Endothelial cell of umbilical vein (primary cell): ENCODE measurements at regions not wholly inside any gene's neighbourhood (a gene's known extent, or its start where the extent isn't known, plus 50 kb on each side); places are given as distances from the start of the nearest gene placed in this dataset.

Source experiments
- BruUV-seq: library from RNA; stranded (reverse); fragments of 400-500 nt; replicated peaks from 2 replicates; lab custom pipeline; 2021; lab: Mats Ljungman, UMichigan
- CTCF ChIA-PET: fragments of 300-600, 350-600 bp; sonication (Branson Sonifier 250); formaldehyde crosslinking; loops from one replicate; lab custom pipeline; 2021; ENCODE audit warnings: antibody characterized with exemption, inconsistent platforms; lab: Charles Lee
- POLR2A ChIA-PET: fragments of 300-600, 350-600 bp; sonication (Branson Sonifier 250); formaldehyde crosslinking; loops from one replicate; lab custom pipeline; 2021; ENCODE audit warnings: antibody characterized with exemption, inconsistent platforms; lab: Charles Lee
- DNase-seq: peaks from one replicate; pipeline ENCODE4 v3.0.0-alpha.2; 2011; ENCODE audit warnings: low read depth, low spot score
- FAIRE-seq: peaks from 2 replicates; lab custom pipeline; 2011; peaks lifted over from hg19 to GRCh38; lab: Jason Lieb, UNC
- H2AFZ ChIP-seq: 2 replicates; pipeline ENCODE4 v1.6.0; 2012; ENCODE audit warnings: low read depth, low read length, control low read depth, inconsistent platforms
- H3K27ac ChIP-seq: 2 replicates; pipeline ENCODE4 v1.5.1; 2011; ENCODE audit warnings: low read depth, mild to moderate bottlenecking, control low read depth, low read length, moderate library complexity; ENCODE audit not compliant: insufficient read depth
- H3K27me3 ChIP-seq, 2 experiments: 2 replicates each; pipeline versions ENCODE4 v1.6.0 to v1.6.1; 2011; ENCODE audit warnings: low read length in 2 of 2, mixed read lengths in 1 of 2; ENCODE audit not compliant: control insufficient read depth in 2 of 2, insufficient read depth in 2 of 2
- H3K36me3 ChIP-seq, 2 experiments: 2 replicates in 1 of 2; 3 replicates in 1 of 2; pipeline ENCODE4 v1.5.1; 2011; ENCODE audit warnings: low read length in 2 of 2, mild to moderate bottlenecking in 1 of 2, moderate library complexity in 1 of 2; ENCODE audit not compliant: control insufficient read depth in 2 of 2, insufficient read depth in 2 of 2; ENCODE audit errors: extremely low read depth in 1 of 2
- H3K4me1 ChIP-seq: 3 replicates; pipeline ENCODE4 v1.5.1; 2011; ENCODE audit warnings: mild to moderate bottlenecking, low read length; ENCODE audit not compliant: control insufficient read depth, insufficient read depth; ENCODE audit errors: extremely low read depth
- H3K4me2 ChIP-seq: 2 replicates; pipeline ENCODE4 v1.6.1; 2011; ENCODE audit warnings: low read length, control low read depth, mixed read lengths; ENCODE audit not compliant: insufficient read depth
- H3K4me3 ChIP-seq, 3 experiments: fragments of 200-600 bp in 1 of 3; sonication (generic), shearing (Covaris generic) in 1 of 3; replicated peaks in 1 of 3; 2 replicates each; pipeline ENCODE4 v1.5.1; 2011 to 2016; ENCODE audit warnings: control low read depth in 3 of 3, low read length in 3 of 3, mild to moderate bottlenecking in 2 of 3, inconsistent platforms in 1 of 3, low read depth in 1 of 3, moderate library complexity in 1 of 3; ENCODE audit not compliant: insufficient read depth in 1 of 3
- H3K79me2 ChIP-seq: 2 replicates; pipeline ENCODE4 v1.6.0; 2012; ENCODE audit warnings: low read length, inconsistent platforms; ENCODE audit not compliant: control insufficient read depth, insufficient read depth
- H3K9ac ChIP-seq: replicated peaks from 2 replicates; pipeline ENCODE3; 2011; ENCODE audit warnings: low read length, control low read depth; ENCODE audit not compliant: insufficient read depth; ENCODE audit errors: extremely low read depth
- H3K9me1 ChIP-seq: replicated peaks from 3 replicates; pipeline ENCODE4 v1.6.0; 2011; ENCODE audit warnings: mild to moderate bottlenecking, low read length; ENCODE audit not compliant: control insufficient read depth, insufficient read depth; ENCODE audit errors: extremely low read depth
- H3K9me3 ChIP-seq: replicated peaks from 2 replicates; pipeline ENCODE4 v1.5.1; 2012; ENCODE audit warnings: low read length, inconsistent platforms; ENCODE audit not compliant: control insufficient read depth, insufficient read depth
- H4K20me1 ChIP-seq: replicated peaks from 2 replicates; pipeline ENCODE3; 2011; ENCODE audit warnings: mild to moderate bottlenecking, low read length; ENCODE audit not compliant: control insufficient read depth, insufficient read depth; ENCODE audit errors: extremely low read depth
- FOS ChIP-seq: IDR thresholded peaks from 2 replicates; pipeline ENCODE4 v1.6.1; 2011; ENCODE audit warnings: mild to moderate bottlenecking, low read length, moderate library complexity, borderline replicate concordance; ENCODE audit not compliant: insufficient read depth
- GATA2 ChIP-seq: IDR thresholded peaks from 2 replicates; pipeline ENCODE4 v1.7.0; 2011; ENCODE audit warnings: low read depth, mild to moderate bottlenecking, moderate library complexity, mixed read lengths, low read length; ENCODE audit not compliant: insufficient read length, insufficient read depth
- JUN ChIP-seq: IDR thresholded peaks from 2 replicates; pipeline ENCODE4 v1.6.1; 2011; ENCODE audit warnings: borderline replicate concordance, low read depth; ENCODE audit not compliant: insufficient read length, insufficient read depth
- MYC ChIP-seq: IDR thresholded peaks from one replicate; pipeline ENCODE4 v1.6.1; 2011; ENCODE audit warnings: mild to moderate bottlenecking, low read depth, low read length
- POLR2A ChIP-seq: IDR thresholded peaks from 2 replicates; pipeline ENCODE4 v1.6.1; 2012; ENCODE audit warnings: low read depth, mild to moderate bottlenecking, control low read depth, low read length
- POLR2AphosphoS5 ChIP-seq: IDR thresholded peaks from 2 replicates; pipeline ENCODE4 v1.6.1; 2012; ENCODE audit warnings: low read depth, mild to moderate bottlenecking, control low read depth, low read length, moderate library complexity; ENCODE audit not compliant: insufficient read depth
- dilution Hi-C: fragments of 300-500 bp; cut with MboI; formaldehyde crosslinking; loops from one replicate; pipeline ENCODE4 v1.15.0; 2019; ENCODE audit warnings: low sequenced_read_pairs; ENCODE audit not compliant: extremely low pct_ligation_motif_present
- intact Hi-C: fragments of 100-400 bp; cut with micrococcal nuclease; formaldehyde crosslinking; loops from one replicate; pipeline ENCODE4 v1.10.0; 2022
- TF ChIP-seq, protein P1 (sequence below): IDR thresholded peaks from 2 replicates; pipeline ENCODE4 v1.6.1; 2011; ENCODE audit not compliant: insufficient read depth, insufficient read length
- TF ChIP-seq, protein P2 (sequence below), 2 donors: IDR thresholded peaks; 1 replicate in 1 of 2; 2 replicates in 1 of 2; pipeline ENCODE4 v1.5.1; 2011; ENCODE audit warnings: low read length in 2 of 2, mild to moderate bottlenecking in 2 of 2, moderate library complexity in 2 of 2, control low read depth in 1 of 2, inconsistent platforms in 1 of 2, low read depth in 1 of 2; ENCODE audit not compliant: insufficient read depth in 1 of 2; ENCODE audit errors: extremely low read depth in 1 of 2

DNA sequence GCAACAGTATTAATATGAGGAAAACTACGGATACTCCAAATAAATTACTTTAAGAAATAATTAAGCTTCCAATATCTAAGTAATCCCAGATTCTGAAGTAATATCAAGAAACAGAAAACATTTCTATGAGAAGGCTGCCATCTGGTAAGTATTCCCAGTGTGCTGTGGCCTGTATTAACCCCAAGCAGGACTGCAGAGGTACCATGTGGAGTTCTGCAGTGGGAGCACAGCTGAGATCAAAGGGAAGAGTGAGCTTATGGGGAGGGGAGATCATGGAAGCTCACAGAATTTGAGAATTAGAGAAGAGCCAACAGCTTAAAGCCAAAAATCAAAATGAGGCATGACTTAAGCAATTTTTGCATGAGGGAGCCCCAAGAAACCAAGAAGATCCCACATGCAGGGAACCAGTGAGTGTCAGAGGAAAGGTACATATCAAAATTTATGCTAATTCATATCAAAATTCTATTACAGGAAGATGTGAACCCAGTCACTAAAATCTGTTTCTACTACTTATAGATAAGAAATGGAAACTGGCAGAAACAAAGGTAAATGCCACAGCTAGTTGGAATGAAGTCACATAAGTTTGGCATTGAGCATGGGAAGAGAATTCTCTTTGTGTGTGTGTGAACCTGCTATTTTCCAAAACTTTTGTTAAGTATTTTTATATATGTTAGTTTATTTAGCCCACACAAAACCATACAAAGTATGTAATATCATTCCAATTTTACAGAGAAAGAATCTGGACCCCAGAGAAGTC is 62.6 kb upstream of the KITLG start:
- H3K9me1 ChIP-seq = no peaks in the 10 kb centered on the region
- no peak overlapping the region for H3K4me3 ChIP-seq
- no peaks in the 10 kb centered on the region for H4K20me1 ChIP-seq
- POLR2A ChIA-PET = no interaction called here
- TF ChIP-seq MYC (no peak), JUN (no peak), POLR2A (no peak), POLR2AphosphoS5 (no peak), GATA2 (no peak), FOS (no peak)
- TF ChIP-seq, protein P1, sequence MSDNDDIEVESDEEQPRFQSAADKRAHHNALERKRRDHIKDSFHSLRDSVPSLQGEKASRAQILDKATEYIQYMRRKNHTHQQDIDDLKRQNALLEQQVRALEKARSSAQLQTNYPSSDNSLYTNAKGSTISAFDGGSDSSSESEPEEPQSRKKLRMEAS = no peak
- TF ChIP-seq, protein P2, sequence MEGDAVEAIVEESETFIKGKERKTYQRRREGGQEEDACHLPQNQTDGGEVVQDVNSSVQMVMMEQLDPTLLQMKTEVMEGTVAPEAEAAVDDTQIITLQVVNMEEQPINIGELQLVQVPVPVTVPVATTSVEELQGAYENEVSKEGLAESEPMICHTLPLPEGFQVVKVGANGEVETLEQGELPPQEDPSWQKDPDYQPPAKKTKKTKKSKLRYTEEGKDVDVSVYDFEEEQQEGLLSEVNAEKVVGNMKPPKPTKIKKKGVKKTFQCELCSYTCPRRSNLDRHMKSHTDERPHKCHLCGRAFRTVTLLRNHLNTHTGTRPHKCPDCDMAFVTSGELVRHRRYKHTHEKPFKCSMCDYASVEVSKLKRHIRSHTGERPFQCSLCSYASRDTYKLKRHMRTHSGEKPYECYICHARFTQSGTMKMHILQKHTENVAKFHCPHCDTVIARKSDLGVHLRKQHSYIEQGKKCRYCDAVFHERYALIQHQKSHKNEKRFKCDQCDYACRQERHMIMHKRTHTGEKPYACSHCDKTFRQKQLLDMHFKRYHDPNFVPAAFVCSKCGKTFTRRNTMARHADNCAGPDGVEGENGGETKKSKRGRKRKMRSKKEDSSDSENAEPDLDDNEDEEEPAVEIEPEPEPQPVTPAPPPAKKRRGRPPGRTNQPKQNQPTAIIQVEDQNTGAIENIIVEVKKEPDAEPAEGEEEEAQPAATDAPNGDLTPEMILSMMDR (IDR thresholded peaks at IDR 0.05; ENCODE audit: extremely low read depth in 1 of 2, insufficient read depth in 1 of 2, low read depth in 1 of 2, low read length in 2 of 2) = no peak
- no TSS peak for BruUV-seq
- no peak for FAIRE-seq
- intact Hi-C loops = no loop called here
- H2AFZ ChIP-seq = no peak overlapping the region
- H3K9ac ChIP-seq = no peak overlapping the region
- no peaks in the 10 kb centered on the region for H3K27me3 ChIP-seq
- DNase-seq = no peak
- dilution Hi-C loops = no loop called here
- H3K9me3 ChIP-seq = no peaks in the 10 kb centered on the region
- H3K36me3 ChIP-seq = no peaks in the 10 kb centered on the region
- no peak overlapping the region for H3K4me2 ChIP-seq
- CTCF ChIA-PET = interaction anchor here (1.0 kb wide), 1 partner anchor 351 kb away, joined by 3 read pairs; no protein-coding TSS in a partner anchor
- H3K27ac ChIP-seq = no peak overlapping the region
- H3K4me1 ChIP-seq = peaks cover 16% of the 10 kb centered on the region
- no peaks in the 10 kb centered on the region for H3K79me2 ChIP-seq
